ENCODE measurements at regions not wholly inside any gene's neighbourhood (a gene's known extent, or its start where the extent isn't known, plus 50 kb on each side); places are given as distances from the start of the nearest gene placed in this dataset.

DNA sequence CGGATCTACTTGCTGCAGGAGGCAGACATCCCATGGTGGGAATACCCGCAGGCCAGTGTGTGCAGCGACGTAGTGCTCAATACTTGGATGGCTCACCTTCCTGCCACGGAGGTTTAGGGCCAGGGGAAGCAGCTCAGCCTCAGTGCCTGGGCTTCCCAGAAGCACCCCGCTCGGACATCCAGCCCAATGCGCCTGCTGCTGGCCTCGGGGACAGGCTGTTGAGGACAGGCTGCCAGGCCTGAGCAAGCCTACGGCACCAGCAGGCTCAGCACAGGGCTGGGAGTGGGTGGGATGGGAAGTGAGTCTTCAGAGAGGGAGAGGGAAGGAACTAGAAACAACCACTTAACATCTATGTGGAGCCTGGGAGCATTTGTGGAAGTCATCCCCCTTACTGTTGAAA is 441.3 kb upstream of the MGMT start:
- DNase-seq (ENCODE audit: low read depth, low spot score): no peak

DNA sequence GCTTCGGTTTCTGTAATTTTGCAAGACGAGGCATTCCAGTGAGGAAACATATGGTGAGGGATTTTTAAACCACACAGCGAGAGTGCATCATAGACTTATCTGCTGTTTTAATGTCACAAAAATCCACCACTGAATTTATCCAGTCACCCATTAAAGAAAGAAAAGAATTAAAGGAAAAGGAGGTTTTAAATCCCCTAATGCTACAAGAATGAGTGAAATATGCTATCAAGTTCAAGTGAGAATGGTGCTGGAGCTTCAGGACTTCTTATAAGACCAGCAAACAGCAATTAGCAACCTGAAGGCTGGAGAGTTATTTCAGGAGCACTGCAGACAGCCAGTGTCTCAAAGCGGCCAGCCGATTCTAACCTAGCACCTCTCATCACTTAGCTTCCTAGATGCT is 439.1 kb upstream of the MGMT start:
- no peak for DNase-seq (ENCODE audit: low read depth, low spot score)
- H3K4me3 ChIP-seq (ENCODE audit: low read length): no peak overlapping the region

More for the DNA sequence above, 441.3 kb upstream of the MGMT start:
- H3K4me3 ChIP-seq (ENCODE audit: low read length): no peak overlapping the region

- no peak overlapping the region for H3K4me3 ChIP-seq (ENCODE audit: low read length)
- DNase-seq (ENCODE audit: low read depth, low spot score): no peak
These were observed 438.6 kb upstream of the MGMT start for GRCh38 chr10:129028451-129028850.

DNA sequence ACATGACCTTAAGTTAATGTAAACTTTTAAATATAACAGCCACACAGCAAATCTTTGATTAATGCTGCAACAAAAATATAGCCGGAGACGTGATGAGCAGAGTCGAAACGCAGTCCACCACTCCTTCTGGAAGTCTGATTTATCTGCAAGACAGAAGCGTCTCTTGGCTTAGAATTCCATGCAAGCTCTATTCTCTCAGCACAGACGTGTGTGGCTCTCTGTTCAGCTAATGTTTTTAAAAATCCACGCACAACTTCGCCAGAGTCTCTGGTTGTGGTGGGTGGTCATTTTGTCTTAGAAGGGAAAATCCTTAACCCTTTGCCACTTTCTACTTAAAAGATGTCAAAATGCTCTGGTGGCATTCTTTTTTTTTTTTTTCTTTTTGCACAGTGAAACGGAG is 438.0 kb upstream of the MGMT start:
- DNase-seq (ENCODE audit: low read depth, low spot score): no peak
- H3K4me3 ChIP-seq (ENCODE audit: low read length): no peak overlapping the region

- no peak overlapping the region for H3K4me3 ChIP-seq (ENCODE audit: low read length)
- no peak for DNase-seq (ENCODE audit: low read depth, low spot score)
These were observed 437.0 kb upstream of the MGMT start for GRCh38 chr10:129029851-129030602.

DNA sequence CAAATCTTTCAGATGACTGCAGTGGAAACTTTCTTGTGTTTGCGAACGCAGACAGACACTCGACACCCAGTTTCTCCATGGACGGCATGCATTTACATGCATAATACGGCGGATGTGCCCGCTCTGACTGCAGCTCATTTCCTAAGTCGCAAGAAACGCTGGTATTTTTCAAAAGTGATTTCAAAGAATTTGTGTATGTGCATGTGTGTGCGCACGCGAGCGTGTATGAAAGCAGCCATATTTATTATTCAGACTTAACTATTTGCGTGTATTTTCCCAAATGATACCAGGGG is 436.5 kb upstream of the MGMT start:
- no peak for DNase-seq (ENCODE audit: low read depth, low spot score)
- no peak overlapping the region for H3K4me3 ChIP-seq (ENCODE audit: low read length)

- peak; percentile 14 for DNase-seq (ENCODE audit: low read depth, low spot score)
These were observed 435.8 kb upstream of the MGMT start for GRCh38 chr10:129030996-129031843.

GRCh38 chr10:129031844-129032150 is 435.2 kb upstream of the MGMT start:
- DNase-seq (ENCODE audit: low read depth, low spot score): no peak
- H3K4me3 ChIP-seq (ENCODE audit: low read length): no peak overlapping the region

More at GRCh38 chr10:129030996-129031843, 435.8 kb upstream of the MGMT start:
- no peak overlapping the region for H3K4me3 ChIP-seq (ENCODE audit: low read length)

- H3K4me3 ChIP-seq (ENCODE audit: low read length): no peak overlapping the region
- DNase-seq (ENCODE audit: low read depth, low spot score): no peak
These were observed 434.4 kb upstream of the MGMT start for GRCh38 chr10:129032372-129033313.

DNA sequence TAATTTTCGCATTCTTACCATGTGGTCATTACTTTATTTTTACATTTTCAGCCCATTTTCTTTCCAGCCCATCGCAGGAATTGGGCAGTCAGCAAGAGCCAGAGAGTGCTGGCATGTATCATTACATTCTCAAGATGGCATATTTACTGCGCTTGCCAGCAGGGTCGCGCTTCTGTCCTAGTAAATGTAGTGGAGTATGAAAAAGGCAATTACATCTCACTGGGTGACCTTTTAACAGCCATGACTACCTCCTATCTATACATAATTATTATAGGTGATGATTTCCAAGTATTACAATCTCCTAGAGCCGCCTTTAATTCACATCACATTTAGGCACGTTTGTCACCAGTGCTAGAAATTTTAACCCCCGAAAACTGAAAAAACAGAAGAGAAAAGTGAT is 433.7 kb upstream of the MGMT start:
- DNase-seq (ENCODE audit: low read depth, low spot score): no peak
- H3K4me3 ChIP-seq (ENCODE audit: low read length): no peak overlapping the region

DNA sequence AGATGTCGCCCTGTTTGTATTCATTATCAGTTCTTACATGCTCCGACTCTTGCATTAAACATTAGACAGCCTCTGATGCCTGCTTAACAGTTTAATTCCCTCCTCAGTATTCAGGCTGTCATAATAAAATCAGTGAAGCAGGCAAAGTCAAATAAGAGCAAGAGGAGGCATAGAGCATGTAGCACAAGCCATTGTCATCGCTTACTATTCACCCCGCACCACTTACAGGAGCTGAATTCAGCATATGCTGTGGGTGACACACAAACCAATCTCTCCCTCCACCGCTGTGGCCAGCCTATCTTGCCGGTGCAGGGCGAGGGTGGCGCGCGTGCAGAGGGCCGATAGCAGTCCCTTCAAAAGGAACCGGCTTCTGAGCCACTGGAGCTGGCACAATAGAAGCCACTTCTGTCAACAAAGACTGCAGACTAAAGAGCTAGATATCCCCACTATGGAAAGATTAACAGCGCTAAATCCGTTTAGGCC is 433.2 kb upstream of the MGMT start:
- DNase-seq (ENCODE audit: low read depth, low spot score): no peak
- H3K4me3 ChIP-seq (ENCODE audit: low read length): no peak overlapping the region

GRCh38 chr10:129035052-129035827 is 431.8 kb upstream of the MGMT start:
- no peak for DNase-seq (ENCODE audit: low read depth, low spot score)
- H3K4me3 ChIP-seq (ENCODE audit: low read length): no peak overlapping the region

GRCh38 chr10:129038522-129038921 is 428.5 kb upstream of the MGMT start:
- H3K4me3 ChIP-seq (ENCODE audit: low read length): no peak overlapping the region

DNA sequence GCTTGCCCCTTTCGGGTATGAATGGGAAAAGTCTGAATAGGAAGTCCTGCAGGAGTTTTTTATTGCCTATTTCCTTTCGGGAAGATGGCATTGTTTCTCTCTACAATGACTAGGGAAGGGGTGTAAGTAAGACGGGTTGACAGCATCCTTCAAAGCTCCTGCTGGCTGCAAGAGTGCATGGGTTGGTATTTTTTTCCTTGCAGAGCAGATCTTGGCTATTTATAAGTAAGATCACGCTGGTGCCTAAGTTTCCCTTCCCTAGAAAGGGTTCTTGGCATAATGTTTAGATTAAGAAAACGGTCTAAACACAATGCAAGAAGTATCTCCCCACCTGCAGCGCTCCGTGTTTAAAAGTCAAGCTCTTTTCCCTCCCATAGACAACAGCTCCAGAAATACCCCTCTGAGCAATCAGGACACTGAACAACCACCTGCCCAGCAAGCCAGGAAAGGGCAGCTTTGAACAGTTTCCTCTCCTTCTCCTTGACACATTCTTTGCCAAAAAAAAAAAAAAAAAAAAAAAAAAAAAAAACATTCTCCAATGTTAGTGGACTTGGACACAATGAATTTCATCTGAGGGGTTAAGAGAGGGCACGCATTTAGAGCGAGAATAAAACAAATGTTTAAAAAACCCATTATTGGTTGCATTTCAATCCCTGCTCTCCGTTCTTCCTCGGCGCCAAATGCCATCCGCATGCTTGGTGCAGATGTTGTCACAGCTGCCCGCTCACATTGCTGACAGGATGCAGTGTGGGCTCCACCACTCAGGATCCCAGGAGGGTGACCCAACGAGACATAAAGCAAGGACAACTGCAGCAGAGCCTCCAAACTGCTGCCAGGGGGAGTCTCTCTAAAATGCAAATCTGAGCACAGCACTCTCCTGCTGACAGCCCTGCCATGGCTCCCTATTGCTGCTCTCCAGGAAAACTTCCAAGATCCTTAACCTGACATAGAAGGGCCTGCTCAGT is 427.4 kb upstream of the MGMT start:
- no peak overlapping the region for H3K4me3 ChIP-seq (ENCODE audit: low read length)

More at GRCh38 chr10:129038522-129038921, 428.5 kb upstream of the MGMT start:
- no peak for DNase-seq (ENCODE audit: low read depth, low spot score)

DNA sequence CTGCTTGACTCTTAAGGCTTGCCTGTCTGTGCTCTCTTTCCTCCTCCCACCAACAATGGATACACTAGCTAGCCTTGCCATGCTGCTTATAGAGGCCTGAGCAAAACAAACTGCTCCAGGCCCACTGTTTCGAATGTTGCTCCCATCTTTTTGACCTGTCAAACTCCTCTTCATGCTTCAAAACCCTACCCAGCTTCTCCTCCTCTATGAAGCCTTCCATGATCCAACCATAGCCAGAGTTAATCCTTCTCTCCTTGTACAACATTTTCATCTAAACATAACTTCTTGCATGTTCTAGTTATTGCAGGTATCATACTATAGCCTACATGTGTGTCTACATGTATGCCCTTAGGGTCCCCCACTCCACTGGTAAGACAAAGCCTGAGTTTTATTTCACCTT is 426.7 kb upstream of the MGMT start:
- no peak overlapping the region for H3K4me3 ChIP-seq (ENCODE audit: low read length)
- DNase-seq (ENCODE audit: low read depth, low spot score): no peak

More for the DNA sequence above, 427.4 kb upstream of the MGMT start:
- DNase-seq (ENCODE audit: low read depth, low spot score): no peak

- DNase-seq (ENCODE audit: low read depth, low spot score): no peak
- H3K4me3 ChIP-seq (ENCODE audit: low read length): no peak overlapping the region
These were observed 425.1 kb upstream of the MGMT start for GRCh38 chr10:129041916-129042315.

- no peak for DNase-seq (ENCODE audit: low read depth, low spot score)
- no peak overlapping the region for H3K4me3 ChIP-seq (ENCODE audit: low read length)
These were observed 424.1 kb upstream of the MGMT start for GRCh38 chr10:129042776-129043595.

All from Jurkat, Clone E6-1 (cell line).